ENCODE measurements at regions not wholly inside any gene's neighbourhood (a gene's known extent, or its start where the extent isn't known, plus 50 kb on each side); places are given as distances from the start of the nearest gene placed in this dataset.
A peak's percentile ranks its signal among the peaks of the same experiment; 100 is the strongest.

DNA sequence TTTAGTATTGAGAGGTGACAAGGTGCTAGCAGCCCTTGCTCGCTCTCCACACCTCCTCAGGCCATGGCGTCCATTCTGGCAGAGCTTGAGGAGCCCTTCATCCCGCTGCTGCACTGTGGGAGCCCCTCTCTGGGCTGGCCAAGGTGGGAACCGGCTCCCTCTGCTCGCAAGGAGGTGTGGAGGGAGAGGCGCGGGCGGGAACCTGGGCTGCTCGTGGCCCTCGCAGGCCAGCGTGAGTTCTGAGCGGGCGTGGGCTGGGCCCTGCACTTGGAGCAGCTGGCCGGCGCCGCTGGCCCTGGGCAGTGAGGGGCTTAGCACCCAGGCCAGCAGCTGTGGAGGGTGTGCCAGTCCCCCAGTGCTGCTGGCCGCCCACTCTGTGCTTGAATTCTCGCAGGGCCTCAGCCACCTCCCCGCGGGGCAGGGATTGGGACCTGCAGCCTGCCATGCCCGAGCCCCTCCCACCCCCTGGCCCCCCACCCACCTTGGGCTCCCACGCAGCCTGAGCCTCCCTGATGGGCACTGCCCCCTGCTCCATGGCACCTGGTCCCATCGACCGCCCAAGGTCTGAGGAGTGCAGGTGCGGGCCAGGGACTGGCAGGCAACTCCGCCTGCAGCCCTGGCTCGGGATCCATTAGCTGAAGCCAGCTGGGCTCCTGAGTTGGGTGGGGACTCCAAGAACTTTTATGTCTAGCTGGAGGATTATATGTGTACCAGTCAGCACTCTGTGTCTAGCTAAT lies 785.2 kb downstream of the DIPK2A start:
- ATAC-seq (no peak), DNase-seq (peak in 1 of 4 donors; percentile 74)
- H3K4me1 ChIP-seq: no peaks in the 10 kb centered on the region
- intact Hi-C loops (cut with DNase I): no loop called here
- H3K9me3 ChIP-seq: peaks cover 0 to 4% of the 10 kb centered on the region in 2 donors
- H3K4me3 ChIP-seq: no peak overlapping the region
- no peaks in the 10 kb centered on the region for H3K27me3 ChIP-seq
- H3K27ac ChIP-seq: no peak overlapping the region
- H3K36me3 ChIP-seq: no peaks in the 10 kb centered on the region
- TF ChIP-seq CTCF (IDR thresholded peaks at IDR 0.05): no peak

- DNase-seq: no peak
Measured at GRCh38 chr3:144760831-144761230, 789.2 kb downstream of the DIPK2A start.

DNA sequence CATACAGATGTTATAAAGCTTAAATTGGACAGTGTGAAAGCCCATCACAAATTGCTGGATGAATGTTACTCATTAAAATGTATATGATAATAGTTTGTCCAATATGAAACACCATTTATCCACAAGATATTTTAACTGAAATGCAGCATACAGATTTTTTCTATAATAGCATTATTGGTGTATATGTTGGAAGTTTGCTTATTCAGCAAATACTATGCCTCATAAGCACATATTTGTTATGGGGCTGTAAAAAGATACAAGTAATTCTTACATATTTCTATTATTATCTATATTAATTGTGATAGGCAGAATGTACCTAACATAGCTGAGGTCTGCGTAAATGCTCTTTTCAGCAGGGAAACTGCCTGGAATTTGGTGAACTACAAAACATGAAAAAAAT lies 790.5 kb downstream of the DIPK2A start:
- intact Hi-C loops (cut with DNase I): no loop called here
- Histone ChIP-seq H3K4me3 (no peak overlapping the region), H3K9me3 (no peaks in the 10 kb centered on the region), H3K4me1 (no peaks in the 10 kb centered on the region), H3K27ac (no peak overlapping the region), H3K36me3 (no peaks in the 10 kb centered on the region), H3K27me3 (no peaks in the 10 kb centered on the region)
- ATAC-seq: no peak
- no peak for TF ChIP-seq CTCF (IDR thresholded peaks at IDR 0.05)
- no peak for DNase-seq

More at GRCh38 chr3:144760831-144761230, 789.2 kb downstream of the DIPK2A start:
- ATAC-seq: no peak
- Histone ChIP-seq H3K27me3 (no peaks in the 10 kb centered on the region), H3K4me1 (no peaks in the 10 kb centered on the region), H3K36me3 (no peaks in the 10 kb centered on the region), H3K4me3 (no peak overlapping the region), H3K9me3 (peaks cover 0 to 4% of the 10 kb centered on the region in 2 donors), H3K27ac (no peak overlapping the region)
- TF ChIP-seq CTCF (IDR thresholded peaks at IDR 0.05): no peak
- intact Hi-C loops (cut with DNase I): no loop called here

DNA sequence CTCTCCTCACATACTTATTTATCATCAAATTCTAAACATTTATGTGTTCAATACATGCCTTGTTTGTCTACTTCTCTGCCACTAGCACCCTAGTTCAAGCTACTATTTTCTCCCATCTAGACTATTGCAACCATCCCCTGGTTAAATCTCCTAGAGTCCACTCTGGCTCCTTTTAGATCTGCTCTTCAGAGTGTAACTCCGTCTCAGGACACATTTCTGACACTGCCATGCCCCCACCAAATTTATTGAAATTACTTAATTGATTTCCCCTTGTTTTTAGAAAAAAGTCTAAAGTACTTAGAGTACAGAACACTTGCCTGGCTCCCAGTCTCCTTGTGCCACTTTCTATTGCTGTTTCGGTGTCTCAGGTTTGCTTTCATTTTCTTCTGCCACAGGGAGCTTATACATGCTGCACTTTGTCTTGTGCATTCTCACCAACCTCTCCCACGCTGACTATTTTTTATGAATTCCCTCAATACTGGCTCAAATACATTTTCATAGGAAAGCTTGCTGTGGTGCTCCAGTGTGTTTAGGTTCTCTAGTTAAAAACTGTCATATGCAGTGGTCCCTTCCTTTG lies 792.3 kb downstream of the DIPK2A start:
- TF ChIP-seq CTCF (IDR thresholded peaks at IDR 0.05): no peak
- no peaks in the 10 kb centered on the region for H3K4me1 ChIP-seq
- H3K9me3 ChIP-seq: no peaks in the 10 kb centered on the region
- H3K27ac ChIP-seq: no peak overlapping the region
- no peaks in the 10 kb centered on the region for H3K36me3 ChIP-seq
- no peaks in the 10 kb centered on the region for H3K27me3 ChIP-seq
- no peak overlapping the region for H3K4me3 ChIP-seq
- ATAC-seq (no peak), DNase-seq (no peak)
- intact Hi-C loops (cut with DNase I): no loop called here

GRCh38 chr3:144770281-144770680 lies 798.7 kb downstream of the DIPK2A start:
- Histone ChIP-seq H3K4me3 (no peak overlapping the region), H3K9me3 (no peaks in the 10 kb centered on the region), H3K4me1 (no peaks in the 10 kb centered on the region), H3K27ac (no peak overlapping the region), H3K27me3 (no peaks in the 10 kb centered on the region), H3K36me3 (no peaks in the 10 kb centered on the region)
- TF ChIP-seq CTCF (IDR thresholded peaks at IDR 0.05): no peak
- DNase-seq (no peak), ATAC-seq (no peak)
- intact Hi-C loops (cut with DNase I): loop anchor here in 1 of 2 donors (10.0 kb wide), 1 partner anchor 795 kb away; the partner anchor contains the start of gene DIPK2A

Measured in left lung (tissue), 4 donors.